ENCODE measurements at regions not wholly inside any gene's neighbourhood (a gene's known extent, or its start where the extent isn't known, plus 50 kb on each side); places are given as distances from the start of the nearest gene placed in this dataset.
"Not testable (repeated sequence)": the region's sequence is repeated elsewhere in the genome, so short reads cannot be mapped to it uniquely, and the experiment has no call there.

- not testable (repeated sequence) for H3K9ac ChIP-seq (ENCODE audit: insufficient read length); H3K27ac ChIP-seq; H3K9me3 ChIP-seq (ENCODE audit: low read depth, low read length); H3K4me3 ChIP-seq; DNase-seq (ENCODE audit: low read depth, low spot score); H3K36me3 ChIP-seq (ENCODE audit: insufficient read depth, low read length)
These were observed 4054.1 kb upstream of the TPTE start for GRCh38 chr21:6467189-6467774.

- H3K9me3 ChIP-seq (ENCODE audit: low read depth, low read length); DNase-seq (ENCODE audit: low read depth, low spot score): not testable (repeated sequence)
These were observed 4053.5 kb upstream of the TPTE start for GRCh38 chr21:6467907-6468306.

GRCh38 chr21:6468331-6468860, 4053.0 kb upstream of the TPTE start:
- DNase-seq (ENCODE audit: low read depth, low spot score); H3K4me3 ChIP-seq; H3K9me3 ChIP-seq (ENCODE audit: low read depth, low read length); H3K27ac ChIP-seq; H3K36me3 ChIP-seq (ENCODE audit: insufficient read depth, low read length); H3K9ac ChIP-seq (ENCODE audit: insufficient read length): not testable (repeated sequence)

More at GRCh38 chr21:6467907-6468306, 4053.5 kb upstream of the TPTE start:
- not testable (repeated sequence) for H3K36me3 ChIP-seq (ENCODE audit: insufficient read depth, low read length); H3K4me3 ChIP-seq; H3K9ac ChIP-seq (ENCODE audit: insufficient read length); H3K27ac ChIP-seq

GRCh38 chr21:6474250-6474968, 4047.0 kb upstream of the TPTE start:
- not testable (repeated sequence) for H3K27ac ChIP-seq; DNase-seq (ENCODE audit: low read depth, low spot score); H3K9ac ChIP-seq (ENCODE audit: insufficient read length); H3K4me3 ChIP-seq; H3K9me3 ChIP-seq (ENCODE audit: low read depth, low read length); H3K36me3 ChIP-seq (ENCODE audit: insufficient read depth, low read length)

GRCh38 chr21:6481116-6481515, 4040.3 kb upstream of the TPTE start:
- not testable (repeated sequence) for H3K9me3 ChIP-seq (ENCODE audit: low read depth, low read length); H3K4me3 ChIP-seq; H3K36me3 ChIP-seq (ENCODE audit: insufficient read depth, low read length); DNase-seq (ENCODE audit: low read depth, low spot score); H3K27ac ChIP-seq; H3K9ac ChIP-seq (ENCODE audit: insufficient read length)

GRCh38 chr21:6482616-6483015, 4038.8 kb upstream of the TPTE start:
- not testable (repeated sequence) for H3K27ac ChIP-seq; H3K36me3 ChIP-seq (ENCODE audit: insufficient read depth, low read length); DNase-seq (ENCODE audit: low read depth, low spot score); H3K9me3 ChIP-seq (ENCODE audit: low read depth, low read length); H3K9ac ChIP-seq (ENCODE audit: insufficient read length); H3K4me3 ChIP-seq

- H3K4me3 ChIP-seq; H3K36me3 ChIP-seq (ENCODE audit: insufficient read depth, low read length); H3K27ac ChIP-seq; DNase-seq (ENCODE audit: low read depth, low spot score); H3K9ac ChIP-seq (ENCODE audit: insufficient read length); H3K9me3 ChIP-seq (ENCODE audit: low read depth, low read length): not testable (repeated sequence)
These were observed 4037.7 kb upstream of the TPTE start for GRCh38 chr21:6483645-6484044.

GRCh38 chr21:6486821-6487220, 4034.6 kb upstream of the TPTE start:
- not testable (repeated sequence) for H3K9ac ChIP-seq (ENCODE audit: insufficient read length); H3K27ac ChIP-seq; DNase-seq (ENCODE audit: low read depth, low spot score); H3K4me3 ChIP-seq; H3K36me3 ChIP-seq (ENCODE audit: insufficient read depth, low read length); H3K9me3 ChIP-seq (ENCODE audit: low read depth, low read length)

GRCh38 chr21:6492691-6493090, 4028.7 kb upstream of the TPTE start:
- H3K27ac ChIP-seq; DNase-seq (ENCODE audit: low read depth, low spot score); H3K9me3 ChIP-seq (ENCODE audit: low read depth, low read length); H3K4me3 ChIP-seq; H3K9ac ChIP-seq (ENCODE audit: insufficient read length); H3K36me3 ChIP-seq (ENCODE audit: insufficient read depth, low read length): not testable (repeated sequence)

- H3K9ac ChIP-seq (ENCODE audit: insufficient read length); H3K27ac ChIP-seq; H3K9me3 ChIP-seq (ENCODE audit: low read depth, low read length); DNase-seq (ENCODE audit: low read depth, low spot score); H3K4me3 ChIP-seq; H3K36me3 ChIP-seq (ENCODE audit: insufficient read depth, low read length): not testable (repeated sequence)
These were observed 4027.4 kb upstream of the TPTE start for GRCh38 chr21:6493957-6494356.

GRCh38 chr21:6496356-6496755, 4025.0 kb upstream of the TPTE start:
- H3K36me3 ChIP-seq (ENCODE audit: insufficient read depth, low read length); DNase-seq (ENCODE audit: low read depth, low spot score); H3K9ac ChIP-seq (ENCODE audit: insufficient read length); H3K27ac ChIP-seq; H3K4me3 ChIP-seq; H3K9me3 ChIP-seq (ENCODE audit: low read depth, low read length): not testable (repeated sequence)

- H3K9ac ChIP-seq (ENCODE audit: insufficient read length); H3K36me3 ChIP-seq (ENCODE audit: insufficient read depth, low read length); DNase-seq (ENCODE audit: low read depth, low spot score); H3K27ac ChIP-seq; H3K9me3 ChIP-seq (ENCODE audit: low read depth, low read length): not testable (repeated sequence)
- H3K4me3 ChIP-seq: peak overlapping the region; percentile 56; the same call in 1 of the 2 replicates
These were observed 4022.7 kb upstream of the TPTE start for GRCh38 chr21:6498716-6499115.

- not testable (repeated sequence) for DNase-seq (ENCODE audit: low read depth, low spot score); H3K27ac ChIP-seq; H3K4me3 ChIP-seq; H3K36me3 ChIP-seq (ENCODE audit: insufficient read depth, low read length); H3K9me3 ChIP-seq (ENCODE audit: low read depth, low read length); H3K9ac ChIP-seq (ENCODE audit: insufficient read length)
These were observed 4022.1 kb upstream of the TPTE start for GRCh38 chr21:6499128-6499826.

GRCh38 chr21:6499866-6500265, 4021.5 kb upstream of the TPTE start:
- H3K9me3 ChIP-seq (ENCODE audit: low read depth, low read length); H3K9ac ChIP-seq (ENCODE audit: insufficient read length); H3K36me3 ChIP-seq (ENCODE audit: insufficient read depth, low read length); DNase-seq (ENCODE audit: low read depth, low spot score); H3K27ac ChIP-seq; H3K4me3 ChIP-seq: not testable (repeated sequence)

Data from SK-N-MC (cell line).